Mucosa of rectum (tissue), 2 donors: ENCODE measurements at regions not wholly inside any gene's neighbourhood (a gene's known extent, or its start where the extent isn't known, plus 50 kb on each side); places are given as distances from the start of the nearest gene placed in this dataset.

Experiments
- H3K27ac ChIP-seq, 2 donors: one replicate each; pipeline ENCODE4 v1.7.0; 2013; ENCODE audit warnings: inconsistent platforms in 2 of 2, low read depth in 2 of 2, low read length in 2 of 2
- H3K27me3 ChIP-seq, 2 donors: one replicate each; pipeline ENCODE4 v1.7.0; 2013; ENCODE audit warnings: low read length in 2 of 2; ENCODE audit not compliant: control insufficient read depth in 2 of 2, insufficient read depth in 2 of 2
- H3K36me3 ChIP-seq, 2 donors: one replicate each; pipeline ENCODE4 v1.7.0; 2013; ENCODE audit warnings: low read length in 2 of 2; ENCODE audit not compliant: control insufficient read depth in 2 of 2, insufficient read depth in 2 of 2
- H3K4me1 ChIP-seq, 2 donors: one replicate each; pipeline ENCODE4 v1.7.0; 2013; ENCODE audit warnings: low read length in 2 of 2, mild to moderate bottlenecking in 1 of 2; ENCODE audit not compliant: control insufficient read depth in 2 of 2, insufficient read depth in 2 of 2
- H3K4me3 ChIP-seq, 2 donors: one replicate each; pipeline ENCODE4 v1.7.0; 2013; ENCODE audit warnings: low read length in 2 of 2
- H3K9ac ChIP-seq, 2 donors: one replicate each; pipeline ENCODE4 v1.7.0; 2013; ENCODE audit warnings: low read length in 2 of 2, low read depth in 1 of 2, mild to moderate bottlenecking in 1 of 2
- H3K9me3 ChIP-seq, 2 donors: one replicate each; pipeline ENCODE4 v1.7.0; 2013; ENCODE audit warnings: low read length in 2 of 2; ENCODE audit not compliant: control insufficient read depth in 2 of 2
- donor health status: healthy.
- donor health status: Normal muscosa, but diverticular disease.

GRCh38 chr9:84567805-84568204 lies 101.7 kb upstream of the NTRK2 start:
- no peak overlapping the region for H3K27ac ChIP-seq
- no peaks in the 10 kb centered on the region for H3K4me1 ChIP-seq
- no peaks in the 10 kb centered on the region for H3K9me3 ChIP-seq
- H3K9ac ChIP-seq, result no peak overlapping the region
- no peaks in the 10 kb centered on the region for H3K27me3 ChIP-seq
- H3K36me3 ChIP-seq, result no peaks in the 10 kb centered on the region
- H3K4me3 ChIP-seq, result no peak overlapping the region

DNA sequence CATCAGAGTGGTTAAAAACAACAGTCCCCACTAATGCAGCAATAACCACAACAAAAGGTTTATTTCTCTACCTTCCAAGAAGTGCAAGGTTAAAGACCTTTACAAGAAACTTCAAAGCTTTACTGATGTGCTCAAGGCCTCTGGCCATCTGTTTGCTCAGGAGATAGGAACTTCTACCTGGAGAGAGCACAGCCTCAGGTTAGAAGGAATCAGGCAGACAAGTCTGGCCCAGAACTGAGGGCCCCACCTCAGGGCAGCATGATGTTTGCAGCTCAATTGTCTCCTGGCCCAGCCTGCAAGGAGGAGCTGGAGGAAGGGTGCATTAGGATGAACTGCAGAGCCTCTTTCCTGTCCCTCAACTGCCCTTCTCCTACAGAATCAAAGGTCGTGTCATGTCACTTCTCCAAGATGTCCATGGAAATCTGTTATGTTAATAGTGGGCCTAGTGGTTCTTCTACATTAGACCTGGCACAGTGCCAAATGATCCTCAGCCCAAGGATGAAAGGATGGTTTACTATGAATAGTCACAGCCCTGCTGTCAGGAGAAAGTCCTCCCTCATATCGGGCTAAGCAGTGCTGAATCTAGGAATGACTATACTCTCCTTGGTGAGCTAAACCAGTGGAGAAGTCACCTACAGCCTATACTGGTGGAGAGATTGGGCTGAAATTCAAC lies 98.9 kb upstream of the NTRK2 start:
- H3K9ac ChIP-seq, result no peak overlapping the region
- no peaks in the 10 kb centered on the region for H3K9me3 ChIP-seq
- no peak overlapping the region for H3K27ac ChIP-seq
- H3K4me1 ChIP-seq, result no peaks in the 10 kb centered on the region
- no peaks in the 10 kb centered on the region for H3K36me3 ChIP-seq
- H3K27me3 ChIP-seq, result no peaks in the 10 kb centered on the region
- no peak overlapping the region for H3K4me3 ChIP-seq

DNA sequence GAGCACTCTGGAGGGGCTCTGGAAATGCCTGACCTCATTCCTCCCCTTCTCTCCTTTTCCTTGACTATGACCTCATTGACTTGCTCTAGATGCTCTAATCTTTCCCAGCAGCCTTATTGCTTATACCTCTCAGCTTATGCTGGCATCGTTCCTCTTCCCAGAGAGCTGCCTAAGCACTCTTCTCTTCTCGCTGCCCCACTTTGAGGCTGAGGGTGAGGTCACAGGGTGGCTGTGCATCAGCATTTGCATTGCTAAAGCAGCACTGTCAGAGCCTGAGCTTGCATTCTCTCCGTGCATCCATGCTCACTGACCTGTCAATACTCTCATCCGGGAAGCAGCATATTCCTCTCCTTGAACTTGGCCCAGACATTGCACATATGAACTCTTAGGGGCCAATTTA lies 96.4 kb upstream of the NTRK2 start:
- Histone ChIP-seq H3K4me1 (no peaks in the 10 kb centered on the region), H3K27me3 (no peaks in the 10 kb centered on the region)

GRCh38 chr9:84575705-84576104 lies 93.8 kb upstream of the NTRK2 start:
- Histone ChIP-seq H3K36me3 (no peaks in the 10 kb centered on the region), H3K27ac (no peak overlapping the region), H3K9me3 (no peaks in the 10 kb centered on the region), H3K9ac (no peak overlapping the region), H3K4me3 (no peak overlapping the region), H3K4me1 (no peaks in the 10 kb centered on the region), H3K27me3 (no peaks in the 10 kb centered on the region)

More for the DNA sequence above, 96.4 kb upstream of the NTRK2 start:
- Histone ChIP-seq H3K9ac (no peak overlapping the region), H3K27ac (no peak overlapping the region), H3K9me3 (no peaks in the 10 kb centered on the region), H3K36me3 (no peaks in the 10 kb centered on the region), H3K4me3 (no peak overlapping the region)

DNA sequence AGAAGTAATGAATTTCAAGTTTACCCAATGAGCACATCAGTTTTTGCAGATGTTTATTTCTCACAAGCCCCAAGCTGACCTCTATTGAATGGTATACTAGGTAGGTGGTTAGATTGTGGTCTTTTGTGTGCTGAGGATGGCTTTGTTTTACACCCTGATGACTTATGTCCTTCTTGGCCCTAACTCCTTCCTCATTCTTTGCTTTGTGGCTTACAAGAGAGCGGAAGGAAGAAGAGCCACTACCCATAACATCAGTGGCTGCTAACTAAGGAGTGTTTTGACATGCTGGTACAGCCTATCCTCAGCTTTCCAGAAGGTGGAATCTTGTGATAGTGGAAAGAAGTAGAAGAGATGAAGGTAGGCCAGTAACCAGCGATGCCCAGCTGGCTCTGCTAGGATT lies 85.7 kb upstream of the NTRK2 start:
- Histone ChIP-seq H3K4me3 (no peak overlapping the region), H3K36me3 (no peaks in the 10 kb centered on the region), H3K27ac (no peak overlapping the region), H3K9ac (no peak overlapping the region), H3K4me1 (no peaks in the 10 kb centered on the region), H3K27me3 (no peaks in the 10 kb centered on the region), H3K9me3 (no peaks in the 10 kb centered on the region)

GRCh38 chr9:84586662-84587061 lies 82.9 kb upstream of the NTRK2 start:
- H3K4me1 ChIP-seq, result no peaks in the 10 kb centered on the region
- H3K9me3 ChIP-seq, result no peaks in the 10 kb centered on the region
- no peaks in the 10 kb centered on the region for H3K36me3 ChIP-seq
- no peak overlapping the region for H3K27ac ChIP-seq
- H3K27me3 ChIP-seq, result no peaks in the 10 kb centered on the region
- H3K9ac ChIP-seq, result no peak overlapping the region
- H3K4me3 ChIP-seq, result no peak overlapping the region

DNA sequence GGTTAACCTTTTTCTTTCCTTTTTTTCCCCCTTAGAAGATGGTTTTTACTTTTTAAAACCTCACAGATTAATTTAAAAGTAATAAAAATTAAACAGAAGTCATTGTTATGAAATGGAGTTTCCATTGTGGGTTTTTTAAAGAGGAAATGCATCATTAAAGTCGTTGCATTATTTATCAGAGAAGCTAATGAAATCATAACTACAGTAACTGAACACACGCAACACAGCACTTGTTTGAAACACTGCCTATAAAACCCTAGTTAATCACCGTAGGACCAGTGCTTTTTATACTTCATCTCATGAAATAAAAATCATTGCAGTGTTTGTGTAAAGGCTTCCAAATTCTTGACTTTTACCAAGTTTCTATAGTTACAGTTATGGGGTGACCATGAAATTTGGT lies 82.4 kb upstream of the NTRK2 start:
- H3K9me3 ChIP-seq, result no peaks in the 10 kb centered on the region
- no peaks in the 10 kb centered on the region for H3K27me3 ChIP-seq
- H3K27ac ChIP-seq, result no peak overlapping the region
- no peak overlapping the region for H3K9ac ChIP-seq
- H3K4me1 ChIP-seq, result no peaks in the 10 kb centered on the region
- H3K36me3 ChIP-seq, result no peaks in the 10 kb centered on the region
- H3K4me3 ChIP-seq, result no peak overlapping the region

GRCh38 chr9:84589542-84589941 lies 80.0 kb upstream of the NTRK2 start:
- Histone ChIP-seq H3K27me3 (no peaks in the 10 kb centered on the region), H3K4me3 (no peak overlapping the region), H3K36me3 (no peaks in the 10 kb centered on the region), H3K9me3 (no peaks in the 10 kb centered on the region), H3K27ac (no peak overlapping the region), H3K4me1 (no peaks in the 10 kb centered on the region), H3K9ac (no peak overlapping the region)

GRCh38 chr9:84590706-84591105 lies 78.8 kb upstream of the NTRK2 start:
- Histone ChIP-seq H3K36me3 (no peaks in the 10 kb centered on the region), H3K9me3 (no peaks in the 10 kb centered on the region), H3K9ac (no peak overlapping the region), H3K27ac (no peak overlapping the region), H3K4me1 (no peaks in the 10 kb centered on the region), H3K27me3 (no peaks in the 10 kb centered on the region), H3K4me3 (no peak overlapping the region)

DNA sequence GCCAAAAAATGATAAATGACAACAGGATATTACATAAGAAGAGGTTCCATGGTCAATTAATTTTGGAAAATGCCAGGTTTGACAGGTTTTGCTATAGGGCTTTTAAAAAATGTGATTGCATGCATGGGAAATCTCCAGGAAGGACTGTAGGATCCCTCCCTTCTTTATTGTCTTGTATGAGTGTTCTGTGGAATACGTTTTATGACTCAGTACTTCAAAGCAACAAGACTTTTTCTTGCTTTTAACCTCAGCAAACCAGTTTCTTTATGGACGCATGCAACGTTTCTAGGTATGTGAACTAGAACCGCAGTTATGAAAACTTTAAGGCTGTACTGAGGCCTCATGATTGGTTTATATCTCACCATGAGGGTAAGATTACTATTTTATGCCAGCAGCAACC lies 76.6 kb upstream of the NTRK2 start:
- Histone ChIP-seq H3K36me3 (no peaks in the 10 kb centered on the region), H3K4me1 (no peaks in the 10 kb centered on the region), H3K4me3 (no peak overlapping the region), H3K9ac (no peak overlapping the region), H3K9me3 (no peaks in the 10 kb centered on the region), H3K27ac (no peak overlapping the region), H3K27me3 (no peaks in the 10 kb centered on the region)

GRCh38 chr9:84593352-84593751 lies 76.2 kb upstream of the NTRK2 start:
- Histone ChIP-seq H3K36me3 (no peaks in the 10 kb centered on the region), H3K4me1 (no peaks in the 10 kb centered on the region)

More at GRCh38 chr9:84593352-84593751, 76.2 kb upstream of the NTRK2 start:
- H3K4me3 ChIP-seq, result no peak overlapping the region
- H3K27ac ChIP-seq, result no peak overlapping the region
- H3K27me3 ChIP-seq, result no peaks in the 10 kb centered on the region
- H3K9me3 ChIP-seq, result no peaks in the 10 kb centered on the region
- no peak overlapping the region for H3K9ac ChIP-seq
